Muscle of arm (tissue), 1 donor: ENCODE measurements at regions not wholly inside any gene's neighbourhood (a gene's known extent, or its start where the extent isn't known, plus 50 kb on each side); places are given as distances from the start of the nearest gene placed in this dataset.

ENCODE experiments used
- DNase-seq: peaks from one replicate; pipeline ENCODE4 v3.0.0-alpha.2; 2013

DNA sequence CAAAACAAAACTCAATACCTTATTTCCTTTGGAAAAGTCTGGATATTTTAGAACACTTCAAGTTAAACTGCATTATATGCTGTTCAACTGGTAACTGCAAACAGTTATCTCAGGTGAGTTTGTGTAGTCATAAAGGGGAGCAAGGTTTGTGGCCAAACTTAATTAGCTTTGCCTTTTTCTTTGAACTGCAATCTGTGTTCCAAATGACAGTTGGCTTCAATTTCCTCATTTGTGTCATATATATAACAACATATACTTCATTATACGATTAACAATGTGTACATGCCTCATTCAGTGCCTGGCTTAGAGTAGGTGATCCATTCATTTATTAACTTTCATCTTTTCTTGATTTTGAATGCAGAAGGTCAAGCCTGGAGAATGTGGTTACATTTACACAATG is 55.8 kb downstream of the KCNE4 start:
- DNase-seq = no peak

GRCh38 chr2:223108351-223109050 is 56.5 kb downstream of the KCNE4 start:
- no peak for DNase-seq

DNA sequence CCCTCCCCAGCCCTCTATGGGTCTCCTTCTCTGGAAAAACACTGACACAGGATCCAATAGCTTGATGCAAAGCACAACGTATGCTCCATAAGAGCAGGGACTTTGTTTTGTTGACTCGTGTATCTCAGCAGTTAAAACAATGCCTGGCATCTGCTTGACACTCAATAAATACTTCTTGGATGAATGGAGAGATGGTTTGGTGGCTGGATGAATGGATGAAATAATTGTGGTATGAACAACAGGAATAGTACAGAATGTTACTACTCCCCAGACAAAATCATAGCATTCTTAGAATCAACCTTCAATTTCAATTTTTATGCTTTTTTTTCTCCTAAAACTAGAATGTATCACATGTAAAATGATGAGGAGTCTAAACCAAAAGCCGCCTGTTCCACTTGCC is 57.4 kb downstream of the KCNE4 start:
- no peak for DNase-seq

DNA sequence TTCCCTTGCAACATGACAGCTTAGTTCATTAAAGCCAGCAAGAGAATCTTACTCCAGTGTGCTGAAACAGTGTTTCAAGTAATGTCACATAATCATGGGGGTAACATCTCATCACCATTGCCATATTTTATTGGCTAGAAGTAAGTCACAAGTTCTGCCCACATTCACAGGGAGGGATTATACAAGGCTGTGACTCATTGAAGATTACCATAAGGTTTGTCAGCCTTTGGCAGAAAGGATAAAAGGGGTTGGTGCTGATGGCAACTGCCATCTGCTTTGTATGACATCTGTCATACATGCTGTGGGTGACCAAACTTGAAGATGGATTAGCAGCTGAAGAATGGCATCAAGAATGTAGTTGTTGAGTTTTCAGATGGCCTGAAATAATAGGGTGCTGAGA is 61.2 kb downstream of the KCNE4 start:
- no peak for DNase-seq

DNA sequence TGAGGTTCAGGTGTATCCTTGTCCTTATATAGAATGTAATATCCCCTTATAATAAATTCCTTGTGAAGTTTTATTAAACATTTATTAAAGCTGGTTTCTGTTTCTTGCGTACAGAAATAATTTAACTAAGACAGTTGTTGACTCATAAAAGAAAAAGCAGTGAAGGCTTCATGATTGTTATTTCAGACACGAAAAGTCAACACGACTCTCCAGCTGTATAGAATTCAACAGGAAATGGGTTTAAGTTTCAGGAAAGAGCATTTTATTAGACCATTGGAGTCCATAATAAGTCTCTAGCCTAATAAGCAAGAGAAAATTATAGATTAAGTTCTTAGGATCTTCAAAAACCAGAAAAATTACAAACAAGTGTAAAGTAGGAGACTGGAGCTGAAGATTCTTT is 62.2 kb downstream of the KCNE4 start:
- no peak for DNase-seq

DNA sequence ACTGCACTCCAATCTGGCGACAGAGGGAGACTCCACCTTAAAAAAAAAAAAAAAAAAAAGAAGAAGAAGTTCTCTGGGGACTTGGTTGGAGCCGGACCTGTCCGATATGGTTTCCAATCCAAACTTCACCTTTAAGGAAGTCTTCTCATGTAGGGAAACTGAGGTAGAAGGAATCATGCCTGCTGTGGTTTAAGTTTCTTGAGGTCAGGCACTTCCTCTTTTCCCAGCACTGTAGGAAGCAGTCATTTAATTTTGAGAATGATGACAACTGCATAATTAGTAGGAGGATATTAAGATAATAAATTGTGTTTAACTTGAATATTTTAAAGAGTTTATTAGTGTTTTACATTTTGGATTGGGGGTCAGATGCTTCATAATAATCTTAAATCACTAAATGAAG is 62.9 kb downstream of the KCNE4 start:
- no peak for DNase-seq

GRCh38 chr2:223117533-223117932 is 65.5 kb downstream of the KCNE4 start:
- DNase-seq = no peak

GRCh38 chr2:223121283-223121682 is 69.3 kb downstream of the KCNE4 start:
- no peak for DNase-seq

- no peak for DNase-seq
Measured at GRCh38 chr2:223122781-223123180, 70.8 kb downstream of the KCNE4 start.

DNA sequence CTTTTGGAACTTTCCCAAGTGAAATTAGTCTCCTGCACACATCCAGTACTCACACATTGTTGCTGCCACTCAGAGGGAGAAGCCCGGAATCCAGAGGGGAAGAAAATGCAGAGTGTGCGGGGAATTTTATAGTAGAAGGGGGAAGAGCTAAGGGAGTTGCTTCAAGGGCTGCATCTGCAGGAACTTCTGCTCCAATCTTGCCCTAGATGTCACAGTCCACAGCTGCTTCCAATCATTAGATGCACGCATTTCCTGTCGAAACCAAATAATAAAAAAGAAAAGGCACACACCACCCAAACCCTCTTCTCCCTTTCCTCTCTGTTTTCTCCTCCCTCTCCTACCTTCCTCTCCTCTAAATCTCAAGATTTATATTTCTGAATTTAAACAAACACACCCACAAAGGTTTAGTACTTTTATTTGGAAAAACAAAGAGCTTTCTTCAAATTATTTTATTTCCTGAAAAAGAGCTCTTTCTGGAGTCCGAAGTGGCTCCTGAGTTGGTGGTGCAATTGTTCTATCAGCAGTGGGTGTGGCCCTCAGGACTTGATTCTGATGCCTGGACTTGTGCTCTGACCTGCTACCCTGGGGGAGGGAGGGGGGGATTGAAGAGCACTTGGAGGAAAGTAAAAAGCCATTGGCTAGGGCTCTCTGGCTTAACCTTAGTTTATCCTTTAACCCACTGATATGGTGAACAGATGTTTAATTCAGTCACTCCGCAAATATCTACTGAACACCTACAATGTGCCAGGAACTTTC is 72.0 kb downstream of the KCNE4 start:
- DNase-seq = peak; percentile 48

DNA sequence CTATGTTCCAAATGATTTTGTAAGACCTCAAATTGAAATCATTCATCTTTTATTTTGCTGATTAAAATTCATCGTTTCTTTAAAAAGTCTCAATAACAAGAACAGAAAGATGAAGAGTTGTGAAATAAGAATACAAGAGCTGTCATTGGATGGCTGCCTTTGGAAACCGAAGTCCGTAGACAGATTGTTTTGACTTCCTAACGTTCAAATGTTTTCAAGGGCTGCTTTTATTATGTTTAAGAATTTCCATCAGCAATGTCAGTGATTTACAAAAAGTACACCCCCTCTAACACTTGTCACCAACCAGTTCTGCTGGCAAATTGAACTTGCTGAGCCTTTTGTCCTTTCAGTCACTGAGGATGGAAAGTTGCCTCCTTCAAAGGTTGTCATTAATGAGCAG is 89.6 kb downstream of the KCNE4 start:
- DNase-seq = no peak

- no peak for DNase-seq
Measured at GRCh38 chr2:223142118-223142517, 90.1 kb downstream of the KCNE4 start.

DNA sequence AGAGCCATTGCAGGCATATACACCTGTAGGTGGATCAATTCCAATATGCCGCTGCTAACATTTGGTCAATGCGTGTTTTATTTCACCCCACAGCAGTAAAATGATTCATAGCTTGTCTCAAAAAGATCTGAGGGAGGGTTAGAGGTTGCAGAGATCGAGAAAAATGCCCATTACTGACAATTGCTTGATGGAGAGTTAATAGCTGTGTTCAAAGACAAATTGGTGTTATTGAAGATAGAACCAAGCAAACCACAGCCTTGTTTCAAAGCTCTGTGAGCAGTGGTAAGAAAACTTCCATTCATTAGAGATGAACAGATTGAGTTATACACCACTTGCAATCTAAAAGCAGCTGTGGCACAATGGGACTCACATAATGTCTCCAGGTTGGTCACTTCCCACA is 95.4 kb downstream of the KCNE4 start:
- DNase-seq = no peak

- no peak for DNase-seq
Measured at GRCh38 chr2:223148516-223148915, 96.5 kb downstream of the KCNE4 start.

DNA sequence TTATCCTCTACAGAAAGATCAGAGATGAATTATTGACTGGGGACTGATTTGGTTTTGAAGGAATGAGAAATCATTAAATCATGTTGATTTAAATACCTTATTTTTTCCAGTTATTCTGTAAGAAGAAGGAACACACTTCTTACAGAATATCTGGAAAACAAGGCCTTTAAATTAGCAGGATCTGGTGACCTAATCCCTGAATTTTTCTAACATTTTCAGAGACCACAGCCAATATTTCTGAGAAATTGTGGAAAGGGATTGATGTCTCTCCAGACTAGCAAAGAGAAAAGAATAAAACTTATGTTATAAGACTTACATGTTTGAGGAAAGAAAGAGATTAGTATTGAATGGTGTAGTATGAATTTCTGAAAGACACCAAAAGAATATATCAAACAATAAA is 104.0 kb downstream of the KCNE4 start:
- DNase-seq = peak; percentile 22

GRCh38 chr2:223161873-223162458 is 110.0 kb downstream of the KCNE4 start:
- DNase-seq = no peak

GRCh38 chr2:223165423-223166214 is 113.6 kb downstream of the KCNE4 start:
- DNase-seq = no peak

GRCh38 chr2:223166215-223166493 is 114.2 kb downstream of the KCNE4 start:
- no peak for DNase-seq

DNA sequence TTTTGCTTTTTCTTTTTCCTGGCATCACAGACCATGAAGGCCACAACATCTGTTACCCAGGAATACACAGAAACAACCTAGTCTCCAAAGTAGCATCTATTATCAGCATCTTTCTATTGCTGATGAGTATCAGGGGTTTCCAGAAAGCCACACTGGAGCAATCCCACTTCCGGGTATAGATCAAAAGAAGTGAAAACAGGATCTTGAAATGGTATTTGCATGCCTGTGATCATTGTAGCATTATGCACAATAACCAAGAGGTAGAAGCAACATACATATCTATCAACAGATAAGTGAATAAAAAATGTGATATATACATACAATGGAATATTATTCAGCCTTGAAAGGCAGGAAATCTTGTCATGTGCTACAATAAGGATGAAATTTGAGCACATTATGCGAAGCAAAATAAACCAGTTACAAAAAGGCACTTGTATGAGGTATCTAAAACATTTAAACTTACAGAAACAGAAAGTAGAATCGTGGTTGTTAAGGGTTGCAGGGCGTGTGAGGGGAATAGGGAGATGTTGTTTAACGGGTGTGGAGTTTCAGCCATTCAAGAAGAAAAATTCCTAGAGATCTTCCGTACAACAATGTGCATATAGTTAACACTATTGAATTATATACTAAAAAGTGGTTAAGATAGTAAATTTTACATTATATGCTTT is 115.1 kb downstream of the KCNE4 start:
- no peak for DNase-seq

DNA sequence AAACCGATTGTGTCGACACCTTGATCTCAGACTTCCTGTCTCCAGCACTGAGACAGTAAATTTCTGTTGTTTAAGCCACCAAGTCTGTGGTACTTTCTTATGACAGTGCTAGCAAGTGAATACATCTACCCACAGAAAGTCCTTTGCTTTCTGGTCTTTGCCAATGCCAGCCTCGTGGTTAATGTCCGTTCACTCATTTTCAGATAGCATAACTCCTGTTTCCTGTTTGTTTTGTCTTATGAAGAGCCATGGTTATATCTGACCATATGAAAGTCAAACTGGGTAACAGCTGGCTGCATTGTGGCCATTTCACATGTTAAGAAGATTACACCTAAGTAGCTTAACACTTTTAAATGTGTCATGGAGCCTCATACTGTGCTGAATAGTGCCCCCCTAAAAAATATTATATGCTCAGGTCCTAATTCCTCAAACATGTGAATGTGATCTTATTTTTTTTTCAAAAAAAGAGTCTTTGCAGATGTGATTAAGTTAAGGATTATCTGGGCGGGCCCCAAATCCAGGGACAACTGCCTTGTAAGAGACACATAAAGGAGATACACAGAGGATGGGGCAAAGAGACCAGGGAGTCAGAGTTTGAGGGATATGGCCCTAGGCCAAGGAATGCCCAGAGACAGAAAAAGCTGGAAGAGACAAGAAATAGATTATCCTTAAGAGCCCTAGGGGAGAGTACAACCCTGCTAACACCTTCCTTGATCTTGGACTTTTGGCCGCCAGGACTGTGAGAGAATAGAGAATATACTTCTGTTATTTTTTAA is 118.0 kb downstream of the KCNE4 start:
- no peak for DNase-seq

DNA sequence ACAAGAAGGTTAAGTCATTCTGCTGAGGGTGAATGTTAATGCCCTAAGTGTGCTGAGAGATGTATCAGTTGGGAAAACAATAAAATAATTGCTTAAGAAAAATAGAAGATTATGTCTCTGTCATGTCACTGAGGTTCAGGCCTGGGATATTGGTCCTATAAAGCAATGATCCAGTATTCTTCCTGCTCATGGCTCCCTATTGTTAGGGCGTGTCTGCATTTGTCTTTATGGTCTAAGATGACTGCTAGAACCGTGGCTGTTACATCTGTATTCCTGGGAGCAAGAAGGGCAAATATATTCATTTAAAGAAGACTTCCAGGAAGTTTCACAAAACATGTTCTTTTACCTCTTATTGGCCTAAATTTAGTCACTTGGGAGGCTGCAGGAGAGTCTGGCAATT is 125.0 kb downstream of the KCNE4 start:
- no peak for DNase-seq
